B cell (primary cell): ENCODE measurements at regions not wholly inside any gene's neighbourhood (a gene's known extent, or its start where the extent isn't known, plus 50 kb on each side); places are given as distances from the start of the nearest gene placed in this dataset.

ENCODE experiments used
- ATAC-seq: fragments of 200-7000 bp; cut with Tn5 transposase; one replicate; pipeline ENCODE4 v1.10.0; 2021; ENCODE audit warnings: low read depth, mild to moderate bottlenecking, moderate number of reproducible peaks, moderate library complexity
- CTCF ChIA-PET: fragments of 350-600 bp; sonication (Branson Sonifier 250); formaldehyde crosslinking; loops from one replicate; lab custom pipeline; 2021; ENCODE audit warnings: antibody characterized with exemption, inconsistent platforms; lab: Charles Lee
- POLR2A ChIA-PET: fragments of 350-600 bp; sonication (Branson Sonifier 250); formaldehyde crosslinking; loops from one replicate; lab custom pipeline; 2021; ENCODE audit warnings: antibody characterized with exemption; lab: Charles Lee
- DNase-seq: peaks from one replicate; pipeline ENCODE4 v3.0.0; 2013
- H2AFZ ChIP-seq: 2 replicates; pipeline ENCODE4 v1.6.1; 2012; ENCODE audit warnings: mild to moderate bottlenecking, low read depth, low read length; ENCODE audit not compliant: insufficient read depth, poor library complexity, severe bottlenecking
- H3K27ac ChIP-seq, 2 donors: 1 replicate in 1 of 2; 2 replicates in 1 of 2; pipeline ENCODE4 v1.5.1; 2012 to 2013; ENCODE audit warnings: low read length in 2 of 2, mild to moderate bottlenecking in 2 of 2, moderate library complexity in 1 of 2
- H3K27me3 ChIP-seq, 4 experiments: fragments of 200-600 bp in 1 of 4; sonication (generic) in 1 of 4; replicated peaks in 1 of 4; 1 replicate in 2 of 4; 2 replicates in 2 of 4; pipeline versions ENCODE4 v1.6.1 to v1.7.0; 2013 to 2016; ENCODE audit warnings: low read length in 3 of 4, mild to moderate bottlenecking in 2 of 4, mixed read lengths in 1 of 4, moderate library complexity in 1 of 4; ENCODE audit not compliant: insufficient read depth in 4 of 4, control insufficient read depth in 3 of 4; ENCODE audit errors: control extremely low read depth in 1 of 4
- H3K36me3 ChIP-seq, 2 experiments: replicated peaks in 1 of 2; 1 replicate in 1 of 2; 2 replicates in 1 of 2; pipeline versions ENCODE4 v1.6.1 to v1.7.1; 2013; ENCODE audit warnings: low read length in 1 of 2; ENCODE audit not compliant: insufficient read depth in 2 of 2, control insufficient read depth in 1 of 2; ENCODE audit errors: control extremely low read depth in 1 of 2, extremely low read depth in 1 of 2
- H3K4me1 ChIP-seq, 2 donors: fragments of 200-600 bp in 1 of 2; sonication (generic) in 1 of 2; 1 replicate in 1 of 2; 2 replicates in 1 of 2; pipeline versions ENCODE4 v1.5.1 to v1.6.1; 2013 to 2017; ENCODE audit warnings: low read length in 2 of 2; ENCODE audit not compliant: control insufficient read depth in 2 of 2, insufficient read depth in 2 of 2
- H3K4me2 ChIP-seq: replicated peaks from 2 replicates; pipeline ENCODE3; 2012; ENCODE audit warnings: mild to moderate bottlenecking, low read depth, low read length; ENCODE audit not compliant: poor library complexity, severe bottlenecking
- H3K4me3 ChIP-seq, 5 experiments: fragments of 200-600 bp in 1 of 5; sonication (generic) in 1 of 5; 1 replicate in 3 of 5; 2 replicates in 2 of 5; pipeline versions ENCODE4 v1.5.1 to v1.7.0; 2011 to 2016; ENCODE audit warnings: low read length in 4 of 5, mild to moderate bottlenecking in 4 of 5, low read depth in 2 of 5, control low read depth in 1 of 5, moderate library complexity in 1 of 5; ENCODE audit not compliant: insufficient read depth in 1 of 5; ENCODE audit errors: control extremely low read depth in 1 of 5, extremely low read depth in 1 of 5
- H3K79me2 ChIP-seq: fragments of 200-600 bp; sonication (generic); one replicate; pipeline ENCODE4 v1.6.0; 2016; ENCODE audit warnings: low read length; ENCODE audit not compliant: control insufficient read depth, insufficient read depth
- H3K9ac ChIP-seq: fragments of 200-600 bp; sonication (generic); 2 replicates; pipeline ENCODE4 v1.6.1; 2017; ENCODE audit warnings: mild to moderate bottlenecking, low read length, moderate library complexity
- H3K9me3 ChIP-seq, 3 donors: one replicate each; pipeline versions ENCODE4 v1.6.1 to v1.7.1; 2013; ENCODE audit warnings: low read length in 2 of 3; ENCODE audit not compliant: control insufficient read depth in 2 of 3, insufficient read depth in 1 of 3; ENCODE audit errors: control extremely low read depth in 1 of 3
- H4K20me1 ChIP-seq: 2 replicates; pipeline ENCODE4 v1.6.0; 2012; ENCODE audit warnings: mild to moderate bottlenecking, low read length; ENCODE audit not compliant: insufficient read depth, control insufficient read depth, poor library complexity, severe bottlenecking
- H3K27ac Mint-ChIP-seq: one replicate; pipeline ENCODE4 v1.8.0; 2021; ENCODE audit warnings: mixed read lengths
- H3K27me3 Mint-ChIP-seq: one replicate; pipeline ENCODE4 v1.8.0; 2021; ENCODE audit warnings: mixed read lengths
- H3K4me1 Mint-ChIP-seq: one replicate; pipeline ENCODE4 v1.8.0; 2021; ENCODE audit warnings: mixed read lengths
- H3K4me3 Mint-ChIP-seq: one replicate; pipeline ENCODE4 v1.8.0; 2021; ENCODE audit warnings: mixed read lengths
- H3K9me3 Mint-ChIP-seq: one replicate; pipeline ENCODE4 v1.8.0; 2022; ENCODE audit warnings: mixed read lengths; ENCODE audit not compliant: insufficient read depth
- CTCF ChIP-seq: fragments of 200-600 bp; IDR thresholded peaks from one replicate; pipeline ENCODE4 v1.8.0; 2022; ENCODE audit warnings: antibody characterized with exemption, mild to moderate bottlenecking
- EZH2 ChIP-seq: IDR thresholded peaks from 2 replicates; pipeline ENCODE4 v1.6.1; 2012; ENCODE audit warnings: borderline replicate concordance, low read depth, mild to moderate bottlenecking, moderate library complexity, low read length; ENCODE audit not compliant: insufficient read depth, poor library complexity, severe bottlenecking
- WGBS: methylation state at CpG from one replicate; pipeline ENCODE4 v1.1.5; 2013; ENCODE audit warnings: missing lambda C conversion rate; ENCODE audit not compliant: insufficient coverage; 5-methylcytosine and 5-hydroxymethylcytosine counted together
- intact Hi-C: fragments of 100-400 bp; cut with micrococcal nuclease; formaldehyde crosslinking; loops from one replicate; pipeline ENCODE4 v1.10.0; 2022

GRCh38 chr1:8111560-8111959 lies 85.5 kb upstream of the ERRFI1 start:
- Histone ChIP-seq H2AFZ (no peak overlapping the region), H3K4me3 (no peak overlapping the region), H3K27me3 (no peaks in the 10 kb centered on the region), H3K9me3 (no peaks in the 10 kb centered on the region), H3K4me2 (no peak overlapping the region), H3K9ac (no peak overlapping the region), H3K79me2 (no peaks in the 10 kb centered on the region), H4K20me1 (no peaks in the 10 kb centered on the region), H3K27ac (no peak overlapping the region), H3K4me1 (no peaks in the 10 kb centered on the region), H3K36me3 (no peaks in the 10 kb centered on the region)
- DNase-seq (no peak), ATAC-seq (no peak)
- ChIA-PET POLR2A (no interaction called here), CTCF (no interaction called here)
- intact Hi-C loops: no loop called here
- H3K27me3 Mint-ChIP-seq: peaks cover 23% of the 10 kb centered on the region
- TF ChIP-seq EZH2 (no peak), CTCF (no peak)
- no peak overlapping the region for H3K27ac Mint-ChIP-seq
- WGBS: no CpG with 5 or more reads among the region's 4 CpGs
- no peaks in the 10 kb centered on the region for H3K9me3 Mint-ChIP-seq
- H3K4me3 Mint-ChIP-seq: no peak overlapping the region
- no peaks in the 10 kb centered on the region for H3K4me1 Mint-ChIP-seq

GRCh38 chr1:8109216-8109615 lies 83.1 kb upstream of the ERRFI1 start:
- peaks cover 24% of the 10 kb centered on the region for H3K27me3 Mint-ChIP-seq
- H3K27ac Mint-ChIP-seq: no peak overlapping the region
- TF ChIP-seq EZH2: no peak
- Histone ChIP-seq H3K27ac (no peak overlapping the region), H3K4me2 (no peak overlapping the region), H3K79me2 (no peaks in the 10 kb centered on the region), H3K27me3 (no peaks in the 10 kb centered on the region), H3K9ac (no peak overlapping the region), H3K9me3 (no peaks in the 10 kb centered on the region), H4K20me1 (no peaks in the 10 kb centered on the region), H3K4me3 (no peak overlapping the region), H3K4me1 (peaks cover 11% of the 10 kb centered on the region in 2 donors), H2AFZ (no peak overlapping the region), H3K36me3 (no peaks in the 10 kb centered on the region)
- CTCF ChIA-PET: no interaction called here
- no peak for ATAC-seq
- no peak for DNase-seq
- H3K4me3 Mint-ChIP-seq: no peak overlapping the region
- no peaks in the 10 kb centered on the region for H3K9me3 Mint-ChIP-seq
- intact Hi-C loops: no loop called here
- WGBS: no CpG with 5 or more reads among the region's 4 CpGs
- POLR2A ChIA-PET: no interaction called here
- H3K4me1 Mint-ChIP-seq: peaks cover 9% of the 10 kb centered on the region
